GM18505 (cell line): ENCODE measurements at regions not wholly inside any gene's neighbourhood (a gene's known extent, or its start where the extent isn't known, plus 50 kb on each side); places are given as distances from the start of the nearest gene placed in this dataset.
A peak's percentile ranks its signal among the peaks of the same experiment; 100 is the strongest.

Experiments
- ATAC-seq: cut with Tn5 transposase; IDR thresholded peaks from one replicate; pipeline ENCODE4 v1.9.1; 2021; ENCODE audit not compliant: unreplicated experiment
- POLR2A ChIP-seq: IDR thresholded peaks from 4 replicates; pipeline ENCODE4 v1.6.1; 2011; ENCODE audit warnings: borderline replicate concordance; ENCODE audit not compliant: insufficient read depth, insufficient read length; ENCODE audit errors: extremely low read depth

- TF ChIP-seq POLR2A = no peak
- ATAC-seq = no peak
Measured at GRCh38 chr2:219823574-219823973, 196.1 kb downstream of the SLC4A3 start.

GRCh38 chr2:219824996-219825395 lies 197.6 kb downstream of the SLC4A3 start:
- TF ChIP-seq POLR2A = no peak
- ATAC-seq = no peak

- TF ChIP-seq POLR2A = no peak
- no peak for ATAC-seq
Measured at GRCh38 chr2:219828127-219828526, 200.7 kb downstream of the SLC4A3 start.

GRCh38 chr2:219829667-219830352 lies 202.4 kb downstream of the SLC4A3 start:
- no peak for TF ChIP-seq POLR2A
- no peak for ATAC-seq

GRCh38 chr2:219830353-219830738 lies 202.9 kb downstream of the SLC4A3 start:
- no peak for ATAC-seq
- no peak for TF ChIP-seq POLR2A

GRCh38 chr2:219831957-219832356 lies 204.5 kb downstream of the SLC4A3 start:
- no peak for ATAC-seq
- no peak for TF ChIP-seq POLR2A

- no peak for TF ChIP-seq POLR2A
- no peak for ATAC-seq
Measured at GRCh38 chr2:219832904-219833303, 205.5 kb downstream of the SLC4A3 start.

GRCh38 chr2:219835493-219835892 lies 208.1 kb downstream of the SLC4A3 start:
- TF ChIP-seq POLR2A = no peak
- ATAC-seq = no peak

GRCh38 chr2:219836647-219837177 lies 209.3 kb downstream of the SLC4A3 start:
- ATAC-seq = no peak
- TF ChIP-seq POLR2A = no peak

- no peak for TF ChIP-seq POLR2A
- ATAC-seq = peak; percentile 97
Measured at GRCh38 chr2:219844401-219845091, 217.1 kb downstream of the SLC4A3 start.

- TF ChIP-seq POLR2A = no peak
- ATAC-seq = no peak
Measured at GRCh38 chr2:219848882-219849281, 221.5 kb downstream of the SLC4A3 start.

- ATAC-seq = no peak
Measured at GRCh38 chr2:219851169-219851568, 223.7 kb downstream of the SLC4A3 start.

GRCh38 chr2:219851801-219852481 lies 224.5 kb downstream of the SLC4A3 start:
- TF ChIP-seq POLR2A = no peak
- ATAC-seq = no peak

More at GRCh38 chr2:219851169-219851568, 223.7 kb downstream of the SLC4A3 start:
- TF ChIP-seq POLR2A = no peak
